ENCODE measurements at regions not wholly inside any gene's neighbourhood (a gene's known extent, or its start where the extent isn't known, plus 50 kb on each side); places are given as distances from the start of the nearest gene placed in this dataset.

- TF ChIP-seq CTCF (IDR thresholded peaks at IDR 0.05), result no peak
- TF ChIP-seq POLR2A (IDR thresholded peaks at IDR 0.05), result no peak
- TF ChIP-seq EP300 (IDR thresholded peaks at IDR 0.05), result no peak
- no peak for TF ChIP-seq POLR2AphosphoS5 (IDR thresholded peaks at IDR 0.05)
Observed at GRCh38 chr3:144816323-144816722, 844.7 kb downstream of the DIPK2A start.
